Peyer's patch (tissue), 4 donors: ENCODE measurements at regions not wholly inside any gene's neighbourhood (a gene's known extent, or its start where the extent isn't known, plus 50 kb on each side); places are given as distances from the start of the nearest gene placed in this dataset.

Source experiments
- DNase-seq, 3 donors: peaks; one replicate each; pipeline ENCODE4 v3.0.0-alpha.2; 2017 to 2019
- H3K27ac ChIP-seq, 4 donors: fragments of 200-600 bp; sonication (generic); one replicate each; pipeline ENCODE4 v1.5.1; 2016 to 2019
- H3K27me3 ChIP-seq, 2 donors: fragments of 200-600 bp; sonication (generic); one replicate each; pipeline ENCODE4 v1.5.1; 2019
- H3K36me3 ChIP-seq, 3 donors: fragments of 200-600 bp; sonication (generic); one replicate each; pipeline ENCODE4 v1.5.1; 2016 to 2019
- H3K4me1 ChIP-seq, 4 donors: fragments of 200-600 bp; sonication (generic); one replicate each; pipeline ENCODE4 v1.5.1; 2016 to 2019
- H3K4me3 ChIP-seq, 4 donors: fragments of 200-600 bp; sonication (generic); 1 replicate in 3 of 4; 2 replicates in 1 of 4; pipeline ENCODE4 v1.5.1; 2016 to 2019; ENCODE audit warnings: mild to moderate bottlenecking in 1 of 4
- H3K9me3 ChIP-seq, 4 donors: fragments of 200-600 bp; sonication (generic); one replicate each; pipeline ENCODE4 v1.5.1; 2016 to 2019; ENCODE audit warnings: mild to moderate bottlenecking in 1 of 4
- POLR2A ChIP-seq, 2 donors: fragments of 450-650 bp; IDR thresholded peaks; one replicate each; pipeline ENCODE4 v1.5.1; 2017; ENCODE audit warnings: antibody characterized with exemption in 2 of 2, mild to moderate bottlenecking in 2 of 2, moderate library complexity in 2 of 2
- TF ChIP-seq, protein P1 (sequence below), 6 experiments: fragments of 450-650 bp in 4 of 6; fragments of 200-600 bp in 2 of 6; sonication (generic) in 1 of 6; IDR thresholded peaks; one replicate each; pipeline ENCODE4 v1.5.1; 2017 to 2019; ENCODE audit warnings: antibody characterized with exemption in 6 of 6, mild to moderate bottlenecking in 3 of 6, moderate library complexity in 1 of 6

DNA sequence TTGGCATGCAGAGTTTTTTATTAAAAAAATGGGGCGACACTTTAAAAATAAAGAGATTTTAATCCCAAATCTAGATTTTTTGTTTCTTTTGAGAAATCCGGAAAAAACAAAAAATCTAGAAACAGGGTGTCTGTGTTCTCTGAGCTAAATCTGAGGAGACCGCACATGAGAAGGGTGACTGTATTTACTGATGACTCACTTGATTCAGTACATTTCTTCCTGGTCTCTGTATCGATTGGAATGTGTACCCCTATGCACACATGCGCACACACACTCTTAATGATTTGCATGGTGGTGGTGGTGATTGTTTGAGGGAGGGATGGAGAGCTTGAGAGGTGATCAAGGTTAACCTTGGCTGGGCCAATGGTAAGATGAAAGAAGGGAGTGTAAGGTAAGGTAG, 443.1 kb upstream of the THRB start:
- no peaks in the 10 kb centered on the region for H3K4me1 ChIP-seq
- H3K9me3 ChIP-seq, result no peaks in the 10 kb centered on the region
- no peaks in the 10 kb centered on the region for H3K27me3 ChIP-seq
- TF ChIP-seq POLR2A (IDR thresholded peaks at IDR 0.05), result no peak
- TF ChIP-seq, protein P1, sequence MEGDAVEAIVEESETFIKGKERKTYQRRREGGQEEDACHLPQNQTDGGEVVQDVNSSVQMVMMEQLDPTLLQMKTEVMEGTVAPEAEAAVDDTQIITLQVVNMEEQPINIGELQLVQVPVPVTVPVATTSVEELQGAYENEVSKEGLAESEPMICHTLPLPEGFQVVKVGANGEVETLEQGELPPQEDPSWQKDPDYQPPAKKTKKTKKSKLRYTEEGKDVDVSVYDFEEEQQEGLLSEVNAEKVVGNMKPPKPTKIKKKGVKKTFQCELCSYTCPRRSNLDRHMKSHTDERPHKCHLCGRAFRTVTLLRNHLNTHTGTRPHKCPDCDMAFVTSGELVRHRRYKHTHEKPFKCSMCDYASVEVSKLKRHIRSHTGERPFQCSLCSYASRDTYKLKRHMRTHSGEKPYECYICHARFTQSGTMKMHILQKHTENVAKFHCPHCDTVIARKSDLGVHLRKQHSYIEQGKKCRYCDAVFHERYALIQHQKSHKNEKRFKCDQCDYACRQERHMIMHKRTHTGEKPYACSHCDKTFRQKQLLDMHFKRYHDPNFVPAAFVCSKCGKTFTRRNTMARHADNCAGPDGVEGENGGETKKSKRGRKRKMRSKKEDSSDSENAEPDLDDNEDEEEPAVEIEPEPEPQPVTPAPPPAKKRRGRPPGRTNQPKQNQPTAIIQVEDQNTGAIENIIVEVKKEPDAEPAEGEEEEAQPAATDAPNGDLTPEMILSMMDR (IDR thresholded peaks at IDR 0.05), result no peak
- H3K4me3 ChIP-seq, result no peak overlapping the region
- DNase-seq, result no peak
- H3K27ac ChIP-seq, result no peak overlapping the region
- no peaks in the 10 kb centered on the region for H3K36me3 ChIP-seq

DNA sequence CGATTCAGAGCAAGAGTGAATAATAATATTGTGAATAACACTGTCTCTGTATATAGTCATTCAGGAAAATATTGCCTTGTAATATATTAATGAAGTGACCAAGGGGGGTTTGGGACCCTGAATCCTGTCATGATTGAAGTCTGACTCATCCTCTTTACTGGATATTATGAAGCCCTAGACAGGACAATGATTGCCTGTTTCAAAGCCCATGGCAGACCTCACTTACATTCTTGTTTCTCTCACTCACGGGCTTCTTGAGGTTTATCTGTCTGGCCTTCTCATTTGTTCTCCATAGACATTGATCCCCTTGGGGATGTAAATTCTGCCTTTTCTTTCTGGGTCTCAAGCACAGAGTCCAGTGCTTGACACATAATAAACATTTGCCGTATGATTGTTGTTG, 449.3 kb upstream of the THRB start:
- Histone ChIP-seq H3K36me3 (no peaks in the 10 kb centered on the region), H3K4me3 (no peak overlapping the region), H3K27me3 (no peaks in the 10 kb centered on the region), H3K9me3 (no peaks in the 10 kb centered on the region), H3K4me1 (no peaks in the 10 kb centered on the region), H3K27ac (no peak overlapping the region)
- TF ChIP-seq, protein P1 (IDR thresholded peaks at IDR 0.05), result no peak
- TF ChIP-seq POLR2A (IDR thresholded peaks at IDR 0.05), result no peak
- no peak for DNase-seq

GRCh38 chr3:24944805-24945520, 450.3 kb upstream of the THRB start:
- TF ChIP-seq POLR2A (IDR thresholded peaks at IDR 0.05), result no peak
- TF ChIP-seq, protein P1 (IDR thresholded peaks at IDR 0.05), result no peak
- no peaks in the 10 kb centered on the region for H3K9me3 ChIP-seq
- H3K27ac ChIP-seq, result no peak overlapping the region
- no peaks in the 10 kb centered on the region for H3K4me1 ChIP-seq
- H3K36me3 ChIP-seq, result no peaks in the 10 kb centered on the region
- no peaks in the 10 kb centered on the region for H3K27me3 ChIP-seq
- no peak for DNase-seq
- H3K4me3 ChIP-seq, result no peak overlapping the region

DNA sequence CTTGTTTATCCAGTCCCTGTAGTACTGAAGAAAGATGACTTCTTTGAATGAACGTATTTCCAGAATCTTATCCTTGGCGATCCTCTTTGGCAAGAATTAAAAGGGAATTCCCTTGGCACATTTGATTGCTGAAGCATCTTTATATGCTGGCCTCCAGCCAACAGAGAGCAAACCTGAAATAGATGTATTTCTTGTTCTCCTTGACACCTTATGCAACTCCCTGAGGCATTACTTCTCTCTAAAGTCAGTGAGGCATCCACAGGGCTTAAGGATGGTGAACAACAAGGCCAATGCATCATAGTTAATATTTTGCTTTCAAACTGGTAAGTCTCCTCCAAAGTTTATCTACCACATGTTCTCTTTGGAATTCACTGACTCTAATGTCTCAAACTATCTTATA, 450.9 kb upstream of the THRB start:
- no peaks in the 10 kb centered on the region for H3K9me3 ChIP-seq
- no peaks in the 10 kb centered on the region for H3K36me3 ChIP-seq
- H3K4me3 ChIP-seq, result no peak overlapping the region
- DNase-seq, result no peak
- TF ChIP-seq, protein P1 (IDR thresholded peaks at IDR 0.05), result no peak
- no peak for TF ChIP-seq POLR2A (IDR thresholded peaks at IDR 0.05)
- no peaks in the 10 kb centered on the region for H3K4me1 ChIP-seq
- no peaks in the 10 kb centered on the region for H3K27me3 ChIP-seq
- no peak overlapping the region for H3K27ac ChIP-seq

DNA sequence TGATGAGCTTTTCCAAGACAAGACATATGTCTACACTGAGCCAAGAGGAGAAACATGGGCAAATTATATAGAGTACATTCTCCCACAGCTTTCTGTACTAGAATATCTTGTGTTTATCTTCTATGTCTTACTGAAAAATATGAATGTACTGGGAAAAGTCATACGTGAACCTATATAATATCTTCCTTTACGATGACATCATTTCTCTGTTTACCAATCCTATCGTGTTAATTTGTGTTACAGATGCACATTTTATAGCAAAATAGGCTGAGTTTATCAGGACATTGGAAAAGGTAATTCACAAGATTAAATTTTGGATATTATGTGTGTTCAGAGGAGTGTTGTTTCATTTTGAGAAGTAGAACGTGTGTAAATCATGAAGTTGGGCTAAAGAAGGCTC, 452.5 kb upstream of the THRB start:
- no peak for DNase-seq
- Histone ChIP-seq H3K9me3 (no peaks in the 10 kb centered on the region), H3K4me3 (no peak overlapping the region), H3K27ac (no peak overlapping the region), H3K4me1 (no peaks in the 10 kb centered on the region), H3K27me3 (no peaks in the 10 kb centered on the region), H3K36me3 (no peaks in the 10 kb centered on the region)
- TF ChIP-seq POLR2A (IDR thresholded peaks at IDR 0.05), result no peak

- H3K4me3 ChIP-seq, result no peak overlapping the region
- TF ChIP-seq POLR2A (IDR thresholded peaks at IDR 0.05), result no peak
- TF ChIP-seq, protein P1 (IDR thresholded peaks at IDR 0.05), result no peak
- H3K27me3 ChIP-seq, result no peaks in the 10 kb centered on the region
- H3K4me1 ChIP-seq, result no peaks in the 10 kb centered on the region
- no peaks in the 10 kb centered on the region for H3K36me3 ChIP-seq
- DNase-seq, result no peak
- no peak overlapping the region for H3K27ac ChIP-seq
- no peaks in the 10 kb centered on the region for H3K9me3 ChIP-seq
These were observed 456.5 kb upstream of the THRB start for GRCh38 chr3:24951180-24951579.
